Heart left ventricle (tissue), 16 donors: ENCODE measurements at regions not wholly inside any gene's neighbourhood (a gene's known extent, or its start where the extent isn't known, plus 50 kb on each side); places are given as distances from the start of the nearest gene placed in this dataset.

Experiments used
- ATAC-seq, 4 donors: fragments of 200-7000 bp; cut with Tn5 transposase; one replicate each; pipeline ENCODE4 v1.9.1; 2020 to 2022; ENCODE audit warnings: moderate library complexity in 4 of 4, mild to moderate bottlenecking in 3 of 4, moderate number of reproducible peaks in 1 of 4
- DNase-seq, 5 donors: peaks; one replicate each; pipeline ENCODE4 v3.0.0-alpha.2; 2020
- H3K27ac ChIP-seq, 12 donors: fragments of 200-600 bp; sonication (generic) in 4 of 12; one replicate each; pipeline versions ENCODE4 v1.5.0 to v1.8.0; 2016 to 2022; ENCODE audit warnings: mild to moderate bottlenecking in 2 of 12
- H3K27me3 ChIP-seq, 9 donors: fragments of 200-600 bp; sonication (generic) in 2 of 9; one replicate each; pipeline versions ENCODE4 v1.5.1 to v1.8.0; 2016 to 2022; ENCODE audit warnings: mild to moderate bottlenecking in 3 of 9
- H3K36me3 ChIP-seq, 9 donors: fragments of 200-600 bp; sonication (generic) in 2 of 9; one replicate each; pipeline versions ENCODE4 v1.5.0 to v1.8.0; 2018 to 2022; ENCODE audit warnings: mild to moderate bottlenecking in 2 of 9
- H3K4me1 ChIP-seq, 12 donors: fragments of 200-600 bp; sonication (generic) in 4 of 12; one replicate each; pipeline versions ENCODE4 v1.5.0 to v1.8.0; 2016 to 2022; ENCODE audit warnings: mild to moderate bottlenecking in 3 of 12
- H3K4me3 ChIP-seq, 12 donors: fragments of 200-600 bp; sonication (generic) in 4 of 12; one replicate each; pipeline versions ENCODE4 v1.5.0 to v1.8.0; 2017 to 2022; ENCODE audit warnings: mild to moderate bottlenecking in 9 of 12, moderate library complexity in 4 of 12
- H3K9me3 ChIP-seq, 12 donors: fragments of 200-600 bp; sonication (generic) in 4 of 12; one replicate each; pipeline versions ENCODE4 v1.5.0 to v1.8.0; 2016 to 2022; ENCODE audit warnings: mild to moderate bottlenecking in 1 of 12
- POLR2A ChIP-seq, 2 donors: fragments of 450-650 bp; IDR thresholded peaks; one replicate each; pipeline ENCODE4 v1.6.1; 2017; ENCODE audit warnings: antibody characterized with exemption in 2 of 2, mild to moderate bottlenecking in 2 of 2, moderate library complexity in 2 of 2
- WGBS, 4 donors: extraction: QIAGEN DNeasy Blood & Tissue Kit in 2 of 4; methylation state at CpG; one replicate each; pipeline versions ENCODE4 v1.1.5 to v1.1.7; 2013 to 2018; 5-methylcytosine and 5-hydroxymethylcytosine counted together
- intact Hi-C, 10 donors: fragments of 100-400 bp; cut with DNase I; formaldehyde crosslinking; loops; one replicate each; pipeline versions ENCODE4 v1.11.1 to v1.14.2; 2022
- TF ChIP-seq, protein P1 (sequence below), 12 donors: fragments of 200-600 bp; sonication (generic) in 4 of 12; IDR thresholded peaks; one replicate each; pipeline versions ENCODE4 v1.5.0 to v1.8.0; 2018 to 2022; ENCODE audit warnings: antibody characterized with exemption in 12 of 12, mild to moderate bottlenecking in 5 of 12
- donor health status: ischemic (EF 13 %, LVEDD 7.1; RV severe dilation, severe dysfunction).
- donor health status: healthy with polysubstance abuse.
- donor health status: DM: no; HTN: yes; CAD: no.
- donor health status: DM: no; HTN: no; CAD: no.
- donor health status: ischemic (EF 25% LVEDD 6.9; RV normal size, moderate dysfunction).
- donor health status: ischemic (EF 25% LVEDD 5.7; RV mildly dilated, moderate dysfunction).
- donor health status: healthy.
- donor health status: DM: yes; HTN: yes; CAD: no.
- donor health status: ischemic (EF 35%, LVEDD 5.7; RV mildly dilated, moderate dysfunction).
- donor health status: nonischemic (EF 11% LVEDD 7.7; RV severe dilation, severe dysfunction).
- donor health status: DM: yes; HTN: yes; CAD: no.
- donor health status: PGD.
- donor health status: ischemic (EF 29% LVEDD 5.4; RV normal size, mild dysfunction).
- donor health status: nonischemic (EF 23%, LVEDD 6.1; RV moderate dilation, normal function).

DNA sequence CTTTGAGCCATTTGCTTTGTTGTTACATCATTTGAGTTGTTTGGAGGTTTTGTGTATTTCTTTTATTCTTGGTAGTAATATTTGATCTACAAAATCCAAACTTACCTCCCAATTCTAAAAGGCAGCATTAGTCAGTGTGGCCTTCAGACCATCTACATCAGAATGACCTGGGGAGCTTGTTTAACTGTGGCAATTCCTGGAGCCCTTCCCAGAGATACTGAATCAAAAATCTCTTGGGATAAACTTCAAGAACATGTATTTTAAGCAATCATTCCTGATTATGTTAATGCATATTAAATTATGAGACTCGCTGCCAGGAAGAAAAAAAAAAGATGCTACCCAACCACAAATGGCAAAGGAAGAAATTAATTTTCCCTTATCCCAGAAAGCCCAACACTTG, 268.9 kb upstream of the PDE4D start:
- H3K9me3 ChIP-seq, result peaks cover 0 to 14% (median 0%) of the 10 kb centered on the region in 12 donors
- H3K27ac ChIP-seq, result no peak overlapping the region
- 74 to 89% (median 82%) methylated on average over 1 of the region's 1 CpG for WGBS, 4 donors
- H3K4me3 ChIP-seq, result no peak overlapping the region
- no peaks in the 10 kb centered on the region for H3K36me3 ChIP-seq
- ATAC-seq (no peak), DNase-seq (no peak)
- TF ChIP-seq, protein P1, sequence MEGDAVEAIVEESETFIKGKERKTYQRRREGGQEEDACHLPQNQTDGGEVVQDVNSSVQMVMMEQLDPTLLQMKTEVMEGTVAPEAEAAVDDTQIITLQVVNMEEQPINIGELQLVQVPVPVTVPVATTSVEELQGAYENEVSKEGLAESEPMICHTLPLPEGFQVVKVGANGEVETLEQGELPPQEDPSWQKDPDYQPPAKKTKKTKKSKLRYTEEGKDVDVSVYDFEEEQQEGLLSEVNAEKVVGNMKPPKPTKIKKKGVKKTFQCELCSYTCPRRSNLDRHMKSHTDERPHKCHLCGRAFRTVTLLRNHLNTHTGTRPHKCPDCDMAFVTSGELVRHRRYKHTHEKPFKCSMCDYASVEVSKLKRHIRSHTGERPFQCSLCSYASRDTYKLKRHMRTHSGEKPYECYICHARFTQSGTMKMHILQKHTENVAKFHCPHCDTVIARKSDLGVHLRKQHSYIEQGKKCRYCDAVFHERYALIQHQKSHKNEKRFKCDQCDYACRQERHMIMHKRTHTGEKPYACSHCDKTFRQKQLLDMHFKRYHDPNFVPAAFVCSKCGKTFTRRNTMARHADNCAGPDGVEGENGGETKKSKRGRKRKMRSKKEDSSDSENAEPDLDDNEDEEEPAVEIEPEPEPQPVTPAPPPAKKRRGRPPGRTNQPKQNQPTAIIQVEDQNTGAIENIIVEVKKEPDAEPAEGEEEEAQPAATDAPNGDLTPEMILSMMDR (IDR thresholded peaks at IDR 0.05), result no peak
- no peak for TF ChIP-seq POLR2A (IDR thresholded peaks at IDR 0.05)
- H3K27me3 ChIP-seq, result no peaks in the 10 kb centered on the region
- intact Hi-C loops, result loop anchor here in 4 of 10 donors (5.0 to 10.0 kb wide), 2 partner anchors 348 to 350 kb away; no protein-coding TSS in a partner anchor
- no peaks in the 10 kb centered on the region for H3K4me1 ChIP-seq

DNA sequence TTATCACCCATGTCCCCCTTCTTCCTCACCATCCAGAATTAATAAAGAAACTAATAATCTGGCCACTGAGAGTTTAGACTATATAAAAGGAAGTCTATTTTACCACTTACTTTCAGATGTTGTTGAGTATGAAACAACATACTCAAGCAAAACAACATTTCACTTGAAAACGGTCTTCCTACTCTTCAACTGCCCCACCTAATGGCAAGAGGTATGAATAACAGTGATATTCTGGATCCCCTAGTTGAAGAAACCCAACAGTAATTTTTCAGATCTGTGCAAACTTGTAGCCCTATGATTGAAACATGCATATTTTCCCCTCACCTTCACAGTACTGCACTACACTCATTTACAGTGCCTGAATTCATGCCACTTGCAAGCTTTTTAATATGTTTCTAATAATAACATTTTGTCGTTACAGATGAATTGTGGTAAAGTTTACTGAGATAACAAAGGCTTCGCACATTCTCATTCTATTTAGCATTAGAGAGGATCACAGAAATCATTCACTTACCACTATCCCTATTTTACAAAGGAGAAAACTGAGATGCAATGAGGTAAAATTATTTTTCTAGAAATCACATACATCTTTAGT, 267.9 kb upstream of the PDE4D start:
- no peak for TF ChIP-seq POLR2A (IDR thresholded peaks at IDR 0.05)
- TF ChIP-seq, protein P1 (IDR thresholded peaks at IDR 0.05), result peak in 7 of 12 donors; percentile 12 to 51 (median 30)
- Histone ChIP-seq H3K4me3 (no peak overlapping the region), H3K4me1 (no peaks in the 10 kb centered on the region), H3K27ac (no peak overlapping the region), H3K27me3 (no peaks in the 10 kb centered on the region), H3K36me3 (no peaks in the 10 kb centered on the region), H3K9me3 (peaks cover 0 to 6% (median 0%) of the 10 kb centered on the region in 12 donors)
- intact Hi-C loops, result loop anchor here in 4 of 10 donors (5.0 to 10.0 kb wide), 2 partner anchors 347 to 349 kb away; no protein-coding TSS in a partner anchor
- ATAC-seq, result no peak
- DNase-seq, result no peak
- 60 to 66% (median 63%) methylated on average over 3 of the region's 3 CpGs for WGBS, 4 donors

DNA sequence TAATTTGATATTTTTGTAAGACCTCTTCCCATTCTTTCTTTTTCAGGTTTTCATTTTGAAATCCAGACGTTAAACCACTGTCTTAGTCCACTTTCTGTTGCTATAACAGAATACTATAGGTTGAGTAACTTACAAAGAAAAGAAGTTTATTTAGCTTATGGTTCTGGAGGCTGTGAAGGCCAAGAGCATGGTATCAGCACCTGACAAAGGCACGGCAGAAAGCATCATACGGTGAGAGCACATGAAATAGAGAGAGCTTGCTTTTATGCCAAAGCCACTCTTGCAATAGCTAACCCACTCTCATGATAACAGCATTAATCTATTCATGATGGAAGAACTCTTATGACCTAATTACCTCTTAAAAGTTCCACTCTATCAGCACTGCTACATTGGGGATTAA, 255.6 kb upstream of the PDE4D start:
- no peaks in the 10 kb centered on the region for H3K36me3 ChIP-seq
- no peak for TF ChIP-seq POLR2A (IDR thresholded peaks at IDR 0.05)
- TF ChIP-seq, protein P1 (IDR thresholded peaks at IDR 0.05), result no peak
- no peak for ATAC-seq
- H3K9me3 ChIP-seq, result peaks cover 0 to 19% (median 5%) of the 10 kb centered on the region in 12 donors
- no peaks in the 10 kb centered on the region for H3K4me1 ChIP-seq
- intact Hi-C loops, result no loop called here
- H3K27me3 ChIP-seq, result no peaks in the 10 kb centered on the region
- no peak for DNase-seq
- 48 to 90% (median 61%) methylated on average over 3 of the region's 3 CpGs for WGBS, 4 donors
- H3K4me3 ChIP-seq, result no peak overlapping the region
- H3K27ac ChIP-seq, result no peak overlapping the region

DNA sequence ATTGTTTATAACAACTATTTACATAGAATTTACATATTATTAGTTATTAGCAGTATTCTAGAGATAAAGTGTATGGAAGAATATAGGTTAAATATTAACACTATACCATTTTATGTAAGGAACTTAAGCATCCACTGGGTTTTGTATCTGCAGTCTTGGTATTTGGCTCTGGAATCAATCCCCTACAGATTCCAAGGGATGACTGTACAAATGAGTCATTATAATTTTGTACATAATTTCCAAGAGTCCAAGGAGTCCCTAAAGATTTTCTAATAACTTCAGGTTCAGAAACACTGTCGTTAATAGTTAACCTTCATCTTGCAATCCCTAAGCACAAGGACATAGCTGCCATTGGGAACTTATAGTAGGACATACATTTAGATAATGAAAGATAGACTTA, 254.8 kb upstream of the PDE4D start:
- DNase-seq (no peak), ATAC-seq (no peak)
- no peak overlapping the region for H3K27ac ChIP-seq
- no peaks in the 10 kb centered on the region for H3K27me3 ChIP-seq
- no peak for TF ChIP-seq POLR2A (IDR thresholded peaks at IDR 0.05)
- TF ChIP-seq, protein P1 (IDR thresholded peaks at IDR 0.05), result no peak
- H3K4me3 ChIP-seq, result no peak overlapping the region
- peaks cover 0 to 19% (median 5%) of the 10 kb centered on the region in 12 donors for H3K9me3 ChIP-seq
- H3K36me3 ChIP-seq, result no peaks in the 10 kb centered on the region
- WGBS, 4 donors, result 65 to 82% (median 71%) methylated on average over 1 of the region's 1 CpG
- no peaks in the 10 kb centered on the region for H3K4me1 ChIP-seq
- intact Hi-C loops, result no loop called here
